ENCODE measurements at regions not wholly inside any gene's neighbourhood (a gene's known extent, or its start where the extent isn't known, plus 50 kb on each side); places are given as distances from the start of the nearest gene placed in this dataset.

GRCh38 chr7:131090886-131091692 is 236.6 kb upstream of the MKLN1 start:
- DNase-seq: no peak

- no peak for DNase-seq
Observed at GRCh38 chr7:131094685-131095084, 233.0 kb upstream of the MKLN1 start.

- no peak for DNase-seq
Observed at GRCh38 chr7:131095346-131095745, 232.3 kb upstream of the MKLN1 start.

DNA sequence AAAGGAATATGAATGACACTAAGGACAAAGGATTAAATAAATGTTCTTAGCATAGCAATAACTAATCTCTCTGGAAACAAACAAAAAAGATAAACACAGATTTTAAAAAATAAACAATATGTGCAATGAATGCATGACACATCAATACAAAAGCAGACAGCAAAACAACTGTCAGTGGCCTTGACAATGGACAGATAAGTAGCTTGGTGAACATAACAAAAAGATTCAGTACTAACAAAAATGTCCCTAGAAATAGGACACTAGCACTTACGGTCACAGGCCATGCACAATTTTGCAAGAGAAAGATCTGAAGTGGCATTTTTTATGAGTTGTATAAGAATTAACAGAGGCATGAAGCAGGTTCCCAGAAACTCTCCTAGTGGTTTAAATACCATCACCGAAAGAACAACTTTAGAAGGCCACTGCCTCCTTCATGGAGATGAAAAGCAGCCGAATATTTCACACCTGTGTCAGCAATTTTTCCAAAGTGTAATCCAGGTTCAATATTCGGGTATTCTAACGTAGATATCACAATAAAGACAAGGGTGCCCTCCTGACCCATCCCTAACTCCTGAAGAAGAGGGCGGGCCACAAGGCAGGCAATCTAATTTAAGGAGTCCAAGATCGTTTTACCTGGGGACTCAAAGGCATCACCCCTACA is 231.3 kb upstream of the MKLN1 start:
- DNase-seq: no peak

DNA sequence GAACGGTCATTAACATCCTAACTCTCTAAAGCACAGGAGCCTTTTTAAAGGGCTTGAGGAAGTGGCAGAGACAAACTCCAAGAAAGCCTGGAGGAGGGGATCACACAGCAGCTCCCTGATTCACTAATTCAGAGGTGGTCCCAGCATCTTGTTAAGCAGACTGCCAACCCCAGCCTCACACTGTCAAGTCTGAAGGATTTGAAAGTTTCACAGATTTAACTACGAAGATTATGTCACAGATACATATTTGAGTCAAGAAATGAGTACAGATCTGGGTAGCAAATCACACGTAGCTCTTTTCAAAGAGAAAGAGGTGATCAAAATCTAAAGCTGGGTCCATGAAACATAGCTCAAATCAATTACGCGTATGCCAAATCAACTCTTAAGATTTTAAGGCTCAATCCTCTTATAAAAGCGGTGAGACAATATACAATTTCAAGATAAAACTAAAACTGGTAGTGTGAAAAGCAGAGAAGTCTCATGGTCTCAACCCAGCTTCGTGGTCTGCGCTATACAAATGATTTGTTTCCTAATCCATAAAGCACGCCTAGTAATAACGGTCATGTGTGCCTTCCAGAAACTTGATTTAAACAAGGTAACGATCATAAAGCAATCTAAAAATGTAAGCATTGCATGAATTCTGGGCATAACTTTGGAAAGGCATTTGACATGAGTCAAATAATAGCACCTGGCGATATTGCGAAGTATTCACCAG is 229.9 kb upstream of the MKLN1 start:
- DNase-seq: no peak

- no peak for DNase-seq
Observed at GRCh38 chr7:131098527-131098926, 229.1 kb upstream of the MKLN1 start.

GRCh38 chr7:131100357-131101054 is 227.2 kb upstream of the MKLN1 start:
- DNase-seq: no peak

GRCh38 chr7:131103997-131104396 is 223.7 kb upstream of the MKLN1 start:
- peak; percentile 26 for DNase-seq

DNA sequence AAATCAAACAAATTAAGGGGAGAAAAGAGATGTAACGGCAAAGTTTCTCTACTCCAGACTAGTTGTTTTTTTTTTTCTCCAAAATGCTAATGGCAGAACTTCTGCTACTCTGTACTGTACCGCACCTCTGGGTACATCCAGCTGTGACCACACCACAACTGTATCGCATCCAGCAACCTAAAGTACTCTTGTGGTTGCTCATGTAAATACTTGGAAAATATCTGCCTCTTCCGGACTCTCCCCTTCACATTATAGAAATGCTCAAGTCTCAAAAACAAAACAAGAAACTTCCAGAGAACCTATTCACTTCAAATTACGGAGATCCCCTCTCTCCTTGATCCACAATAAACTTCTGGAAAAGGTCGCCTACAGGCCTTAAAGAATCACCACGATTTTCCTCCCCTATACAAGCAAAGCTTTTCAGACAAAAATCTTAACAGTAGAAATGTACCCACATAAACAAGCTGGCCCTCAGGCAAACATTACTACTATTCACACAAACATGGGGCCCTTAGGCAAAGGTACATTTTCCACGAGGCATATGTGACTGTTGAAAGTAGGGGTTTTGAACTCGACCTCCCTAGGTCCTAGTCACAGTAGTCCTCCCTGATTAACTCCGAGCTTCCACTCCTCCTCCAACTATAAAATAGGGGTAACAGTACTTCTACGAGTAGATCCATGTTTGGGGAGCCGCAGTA is 222.9 kb upstream of the MKLN1 start:
- peak; percentile 52 for DNase-seq

- no peak for DNase-seq
Observed at GRCh38 chr7:131105294-131105798, 222.3 kb upstream of the MKLN1 start.

DNA sequence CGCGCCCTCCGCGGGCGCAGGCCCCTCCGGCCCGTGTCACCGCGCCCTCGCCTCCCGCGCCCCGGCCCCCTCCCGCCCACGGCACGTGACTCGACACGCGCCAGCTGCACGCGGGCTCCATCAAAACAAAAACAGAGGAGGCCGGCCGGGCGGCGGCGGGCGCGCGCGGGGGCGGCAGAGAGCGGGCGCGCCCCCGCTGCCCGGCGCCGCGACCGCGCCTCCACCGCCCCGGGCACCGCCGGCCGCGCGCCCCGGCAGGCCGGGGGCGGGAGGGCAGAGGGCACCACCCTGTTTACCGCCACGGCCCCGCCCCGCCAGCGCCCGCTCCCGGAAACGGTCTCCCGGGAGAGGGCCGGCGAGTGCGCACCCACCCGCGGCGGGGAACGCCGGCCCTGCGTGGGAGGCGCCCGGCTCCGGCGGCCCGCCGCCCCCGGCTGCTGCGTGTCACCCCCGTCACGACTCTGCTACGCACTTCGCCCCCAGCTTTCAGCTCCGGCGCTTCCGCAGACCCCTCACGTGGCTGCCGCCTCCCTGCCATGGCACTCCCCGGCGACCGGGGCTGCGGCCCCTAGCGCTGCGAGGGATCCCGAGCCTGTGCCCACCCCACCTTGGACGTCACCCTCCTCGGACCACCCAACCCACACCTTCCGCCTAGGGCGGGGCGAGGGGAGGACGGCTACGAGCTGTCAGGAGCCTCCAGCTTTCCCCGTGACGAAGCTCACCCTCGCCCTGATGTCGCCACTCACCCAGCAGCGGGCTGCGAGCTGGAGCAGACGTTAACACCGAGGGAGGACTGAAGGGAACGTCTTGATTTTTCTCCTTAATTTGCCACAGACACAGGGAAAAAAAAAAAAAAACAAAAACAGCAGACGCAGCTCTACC is 221.6 kb upstream of the MKLN1 start:
- DNase-seq: peak; percentile 86

- peak; percentile 52 for DNase-seq
Observed at GRCh38 chr7:131106681-131107336, 220.9 kb upstream of the MKLN1 start.

DNA sequence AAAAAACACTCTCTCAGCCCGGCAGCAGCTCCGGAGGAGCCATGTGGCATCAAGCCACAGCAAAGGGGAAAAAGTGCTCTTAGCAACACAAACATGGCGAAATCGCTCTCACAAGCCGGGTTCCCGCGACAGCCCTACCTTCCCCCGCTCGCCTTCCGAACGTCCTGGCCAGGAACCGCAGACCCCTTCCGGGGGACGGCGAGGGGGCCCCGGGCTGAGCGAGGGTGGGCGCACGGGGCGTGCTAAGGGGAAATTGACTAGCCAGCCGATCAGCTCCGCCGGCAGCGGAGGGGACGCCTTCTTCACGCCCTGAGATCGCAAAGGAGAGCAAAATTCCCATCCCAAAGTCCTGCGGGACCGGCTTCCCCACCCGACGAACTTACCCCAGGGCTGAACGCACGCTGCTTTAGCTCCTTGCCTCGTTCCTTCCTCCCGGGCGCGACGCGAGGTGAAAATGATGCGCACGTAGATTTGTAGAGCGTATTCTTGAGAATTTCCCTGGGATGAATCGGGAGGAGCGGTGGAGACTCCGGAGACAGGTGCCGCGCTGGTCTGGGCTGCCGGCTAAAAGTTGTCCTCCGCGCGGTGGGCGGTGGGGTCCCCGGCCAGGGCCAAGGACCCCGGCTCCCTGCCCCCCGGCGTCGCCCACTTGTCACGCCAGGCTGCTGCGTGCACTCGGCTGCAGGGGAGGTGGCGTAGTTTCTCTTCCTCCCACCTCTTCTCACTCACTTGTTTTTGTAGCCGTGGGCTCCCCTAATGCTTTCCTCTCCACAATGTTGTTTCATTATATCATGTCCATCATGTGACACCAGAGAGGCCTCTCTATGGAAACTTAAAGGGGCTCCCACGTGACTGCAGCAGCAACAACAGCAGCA is 220.1 kb upstream of the MKLN1 start:
- peak; percentile 89 for DNase-seq

GRCh38 chr7:131108212-131108940 is 219.3 kb upstream of the MKLN1 start:
- peak; percentile 28 for DNase-seq

GRCh38 chr7:131109011-131109758 is 218.5 kb upstream of the MKLN1 start:
- DNase-seq: no peak

- peak; percentile 91 for DNase-seq
Observed at GRCh38 chr7:131109759-131110296, 217.8 kb upstream of the MKLN1 start.

- no peak for DNase-seq
Observed at GRCh38 chr7:131110297-131111080, 217.2 kb upstream of the MKLN1 start.

Measured in hematopoietic multipotent progenitor cell treated with erythropoietin and hydrocortisone succinate and interleukin-3 and kit ligand, for 4 days (in vitro differentiated cells).